ENCODE measurements at regions not wholly inside any gene's neighbourhood (a gene's known extent, or its start where the extent isn't known, plus 50 kb on each side); places are given as distances from the start of the nearest gene placed in this dataset.
"Not testable (repeated sequence)": the region's sequence is repeated elsewhere in the genome, so short reads cannot be mapped to it uniquely, and the experiment has no call there.

DNA sequence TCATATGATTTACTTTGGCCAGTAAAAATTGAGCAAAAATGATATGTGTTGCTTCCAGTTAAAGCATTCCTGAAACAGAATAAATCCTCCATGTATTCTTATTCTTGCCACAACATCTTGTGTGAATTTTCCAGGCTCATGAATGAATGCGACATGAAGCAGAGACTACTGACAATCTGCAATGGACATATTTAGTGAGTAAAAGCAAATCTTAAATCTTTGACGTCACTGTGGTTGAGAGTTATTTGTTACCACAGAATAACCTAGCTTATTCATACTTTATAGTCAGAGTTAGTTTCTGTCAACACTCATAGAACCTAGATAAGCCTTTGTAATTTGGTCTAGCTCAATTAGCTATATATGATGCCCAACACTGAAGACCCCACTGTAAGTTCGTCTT lies 1443.1 kb downstream of the PCDH9 start:
- H3K9me3 ChIP-seq = no peaks in the 10 kb centered on the region
- intact Hi-C loops (cut with DNase I) = no loop called here
- no peaks in the 10 kb centered on the region for H3K27me3 ChIP-seq

GRCh38 chr13:65784088-65784816 lies 1445.9 kb downstream of the PCDH9 start:
- no peak for DNase-seq
- Histone ChIP-seq H3K4me3 (no peak overlapping the region), H3K4me1 (ENCODE audit: insufficient read depth) (no peaks in the 10 kb centered on the region), H3K9me3 (no peaks in the 10 kb centered on the region), H3K27ac (no peak overlapping the region), H3K36me3 (no peaks in the 10 kb centered on the region), H3K27me3 (no peaks in the 10 kb centered on the region)
- WGBS, 3 donors = 80 to 86% (median 81%) methylated on average over 12 of the region's 12 CpGs
- TF ChIP-seq POLR2A (IDR thresholded peaks at IDR 0.05) (no peak), EP300 (IDR thresholded peaks at IDR 0.05) (no peak)
- TF ChIP-seq, protein P1, sequence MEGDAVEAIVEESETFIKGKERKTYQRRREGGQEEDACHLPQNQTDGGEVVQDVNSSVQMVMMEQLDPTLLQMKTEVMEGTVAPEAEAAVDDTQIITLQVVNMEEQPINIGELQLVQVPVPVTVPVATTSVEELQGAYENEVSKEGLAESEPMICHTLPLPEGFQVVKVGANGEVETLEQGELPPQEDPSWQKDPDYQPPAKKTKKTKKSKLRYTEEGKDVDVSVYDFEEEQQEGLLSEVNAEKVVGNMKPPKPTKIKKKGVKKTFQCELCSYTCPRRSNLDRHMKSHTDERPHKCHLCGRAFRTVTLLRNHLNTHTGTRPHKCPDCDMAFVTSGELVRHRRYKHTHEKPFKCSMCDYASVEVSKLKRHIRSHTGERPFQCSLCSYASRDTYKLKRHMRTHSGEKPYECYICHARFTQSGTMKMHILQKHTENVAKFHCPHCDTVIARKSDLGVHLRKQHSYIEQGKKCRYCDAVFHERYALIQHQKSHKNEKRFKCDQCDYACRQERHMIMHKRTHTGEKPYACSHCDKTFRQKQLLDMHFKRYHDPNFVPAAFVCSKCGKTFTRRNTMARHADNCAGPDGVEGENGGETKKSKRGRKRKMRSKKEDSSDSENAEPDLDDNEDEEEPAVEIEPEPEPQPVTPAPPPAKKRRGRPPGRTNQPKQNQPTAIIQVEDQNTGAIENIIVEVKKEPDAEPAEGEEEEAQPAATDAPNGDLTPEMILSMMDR (IDR thresholded peaks at IDR 0.05) = no peak
- intact Hi-C loops (cut with DNase I) = no loop called here

More for the DNA sequence above, 1443.1 kb downstream of the PCDH9 start:
- Histone ChIP-seq H3K4me3 (no peak overlapping the region), H3K4me1 (ENCODE audit: insufficient read depth) (no peaks in the 10 kb centered on the region), H3K27ac (no peak overlapping the region), H3K36me3 (no peaks in the 10 kb centered on the region)
- WGBS, 3 donors = 87 to 93% (median 89%) methylated on average over 3 of the region's 3 CpGs
- TF ChIP-seq POLR2A (IDR thresholded peaks at IDR 0.05) (no peak), EP300 (IDR thresholded peaks at IDR 0.05) (no peak)
- TF ChIP-seq, protein P1 (IDR thresholded peaks at IDR 0.05) = no peak
- no peak for DNase-seq

DNA sequence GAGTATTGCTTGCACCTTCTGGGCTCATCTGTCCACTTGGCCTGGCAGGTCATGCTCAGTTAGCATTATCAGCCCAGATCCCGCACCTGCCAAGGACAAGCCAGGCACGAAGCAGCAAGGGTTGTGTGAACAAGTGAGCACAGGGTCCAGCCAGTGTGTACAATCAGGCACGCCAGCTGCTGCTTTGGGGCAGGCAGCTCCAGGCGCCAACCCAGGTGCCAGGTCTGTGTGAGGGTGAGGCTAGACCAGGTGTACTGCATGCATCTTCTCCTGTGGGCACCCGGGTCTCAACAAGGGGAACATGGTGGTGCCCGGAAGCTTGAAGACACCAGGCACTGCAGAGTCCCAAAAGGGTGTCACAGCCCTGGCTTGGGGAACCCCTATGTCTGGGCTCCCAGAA lies 1446.8 kb downstream of the PCDH9 start:
- H3K4me1 ChIP-seq (ENCODE audit: insufficient read depth) = no peaks in the 10 kb centered on the region
- DNase-seq = no peak
- intact Hi-C loops (cut with DNase I) = no loop called here
- no peaks in the 10 kb centered on the region for H3K27me3 ChIP-seq
- TF ChIP-seq, protein P1 (IDR thresholded peaks at IDR 0.05) = no peak
- TF ChIP-seq POLR2A (IDR thresholded peaks at IDR 0.05) (no peak), EP300 (IDR thresholded peaks at IDR 0.05) (no peak)
- WGBS, 3 donors = 91 to 93% (median 92%) methylated on average over 5 to 6 of the region's 6 CpGs
- H3K27ac ChIP-seq = no peak overlapping the region
- H3K36me3 ChIP-seq = no peaks in the 10 kb centered on the region
- H3K4me3 ChIP-seq = no peak overlapping the region
- H3K9me3 ChIP-seq = no peaks in the 10 kb centered on the region

DNA sequence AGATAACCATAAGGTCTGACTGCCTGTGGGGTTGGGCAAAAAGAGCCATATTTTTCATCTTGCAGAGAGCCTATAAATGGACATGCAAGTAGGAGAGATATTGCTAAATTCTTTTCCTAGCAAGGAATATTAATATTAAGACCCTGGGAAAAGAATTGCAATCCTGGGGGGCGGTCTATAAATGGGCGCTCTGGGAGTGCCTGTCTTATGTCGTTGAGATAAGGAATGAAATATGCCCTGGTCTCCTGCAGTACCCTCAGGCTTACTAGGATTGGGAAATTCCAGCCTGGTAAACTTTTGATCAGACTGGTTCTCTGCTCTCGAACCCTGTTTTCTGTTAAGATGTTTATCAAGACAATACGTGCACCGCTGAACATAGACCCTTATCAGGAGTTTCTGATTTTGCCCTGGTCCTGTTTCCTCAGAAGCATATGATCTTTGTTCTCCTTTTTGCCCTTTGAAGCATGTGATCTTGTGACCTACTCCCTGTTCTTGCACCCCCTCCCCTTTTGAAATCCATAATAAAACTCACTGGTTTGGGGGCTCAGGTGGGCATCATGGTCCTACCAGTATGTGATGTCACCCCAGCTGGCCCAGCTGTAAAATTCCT lies 1458.3 kb downstream of the PCDH9 start:
- H3K9me3 ChIP-seq; intact Hi-C loops (cut with DNase I); DNase-seq; H3K4me3 ChIP-seq; H3K36me3 ChIP-seq; H3K4me1 ChIP-seq (ENCODE audit: insufficient read depth); H3K27me3 ChIP-seq; H3K27ac ChIP-seq: not testable (repeated sequence)
- 79 to 86% (median 79%) methylated on average over 6 of the region's 6 CpGs for WGBS, 3 donors

DNA sequence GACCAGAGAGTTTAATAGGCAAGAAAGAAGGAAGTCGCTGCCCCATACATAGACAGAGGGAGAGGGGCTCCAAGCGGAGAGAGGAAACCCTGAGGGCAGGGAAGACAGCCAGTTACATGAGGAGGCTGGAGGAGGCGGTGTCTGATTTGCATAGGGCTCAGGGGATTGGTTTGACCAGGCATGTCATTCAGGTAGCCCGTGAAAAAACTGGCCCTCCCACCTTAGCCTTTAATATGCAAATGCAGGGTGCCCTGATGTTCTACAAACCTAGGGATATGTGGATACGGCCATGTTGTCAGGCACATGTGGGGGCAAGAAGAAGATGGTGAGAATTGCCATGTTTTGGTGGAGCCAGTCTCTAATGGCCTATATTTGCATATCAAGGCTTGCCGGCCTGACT lies 1461.6 kb downstream of the PCDH9 start:
- 83 to 89% (median 83%) methylated on average over 6 of the region's 6 CpGs for WGBS, 3 donors
- TF ChIP-seq POLR2A (IDR thresholded peaks at IDR 0.05) (no peak), EP300 (IDR thresholded peaks at IDR 0.05) (no peak)
- TF ChIP-seq, protein P1 (IDR thresholded peaks at IDR 0.05) = no peak
- intact Hi-C loops (cut with DNase I) = no loop called here

More for the DNA sequence above, 1461.6 kb downstream of the PCDH9 start:
- H3K27me3 ChIP-seq = no peaks in the 10 kb centered on the region
- no peak overlapping the region for H3K4me3 ChIP-seq
- no peaks in the 10 kb centered on the region for H3K4me1 ChIP-seq (ENCODE audit: insufficient read depth)
- no peaks in the 10 kb centered on the region for H3K9me3 ChIP-seq
- no peaks in the 10 kb centered on the region for H3K36me3 ChIP-seq
- H3K27ac ChIP-seq = no peak overlapping the region
- no peak for DNase-seq

Data from ovary (tissue), 7 donors.